ENCODE measurements at regions not wholly inside any gene's neighbourhood (a gene's known extent, or its start where the extent isn't known, plus 50 kb on each side); places are given as distances from the start of the nearest gene placed in this dataset.

DNA sequence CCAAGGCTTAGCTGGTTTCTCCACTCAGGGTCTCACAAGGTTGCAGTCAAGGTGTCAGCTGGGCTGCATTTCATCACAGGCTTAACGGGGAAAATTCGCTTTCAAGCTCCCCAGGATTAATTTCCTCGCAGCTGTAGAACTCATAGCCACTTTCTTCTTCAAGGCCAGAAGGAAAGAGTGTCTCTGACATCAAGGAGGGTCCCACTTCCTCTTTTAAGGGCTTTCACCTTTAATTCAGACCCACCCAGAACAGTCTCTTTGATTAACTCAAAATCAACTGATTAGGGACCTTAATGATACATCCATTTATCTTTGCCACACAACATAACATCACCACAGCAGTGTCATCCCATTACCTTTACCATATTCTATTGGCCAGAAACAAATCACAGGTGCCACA is 183.3 kb upstream of the ARID1B start:
- TF ChIP-seq POLR2AphosphoS5 (IDR thresholded peaks at IDR 0.05) (no peak), CTCF (IDR thresholded peaks at IDR 0.05) (no peak)

Data from breast epithelium (tissue), 3 donors.